Hematopoietic multipotent progenitor cell treated with erythropoietin and hydrocortisone succinate and interleukin-3 and kit ligand, for 8 days (in vitro differentiated cells): ENCODE measurements at regions not wholly inside any gene's neighbourhood (a gene's known extent, or its start where the extent isn't known, plus 50 kb on each side); places are given as distances from the start of the nearest gene placed in this dataset.
"Not testable (repeated sequence)": the region's sequence is repeated elsewhere in the genome, so short reads cannot be mapped to it uniquely, and the experiment has no call there.

Source experiments
- DNase-seq: peaks from one replicate; pipeline ENCODE4 v3.0.0-alpha.2; 2015

DNA sequence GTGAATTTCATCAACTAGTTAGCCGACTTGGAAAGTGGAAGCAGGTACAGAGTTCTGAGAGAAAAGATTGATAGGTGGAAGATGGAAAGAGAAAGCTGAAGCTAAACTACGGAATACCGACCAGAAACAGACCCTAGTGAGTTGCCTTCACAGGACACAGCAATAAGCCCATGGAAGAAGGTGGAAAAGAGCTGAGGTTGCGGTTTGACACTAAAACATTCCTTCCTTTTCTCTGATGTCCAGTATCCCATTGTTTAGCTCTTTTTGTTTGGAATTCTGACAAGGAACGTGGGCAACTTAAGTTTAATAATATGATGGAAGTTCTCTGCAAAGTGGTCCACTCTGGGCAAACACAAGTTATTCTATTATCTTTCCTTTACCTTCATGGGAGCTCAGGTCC is 110.1 kb upstream of the ADTRP start:
- no peak for DNase-seq

GRCh38 chr6:11885159-11885558 is 106.6 kb upstream of the ADTRP start:
- DNase-seq = no peak

- DNase-seq = not testable (repeated sequence)
Measured at GRCh38 chr6:11883471-11883870, 104.9 kb upstream of the ADTRP start.

DNA sequence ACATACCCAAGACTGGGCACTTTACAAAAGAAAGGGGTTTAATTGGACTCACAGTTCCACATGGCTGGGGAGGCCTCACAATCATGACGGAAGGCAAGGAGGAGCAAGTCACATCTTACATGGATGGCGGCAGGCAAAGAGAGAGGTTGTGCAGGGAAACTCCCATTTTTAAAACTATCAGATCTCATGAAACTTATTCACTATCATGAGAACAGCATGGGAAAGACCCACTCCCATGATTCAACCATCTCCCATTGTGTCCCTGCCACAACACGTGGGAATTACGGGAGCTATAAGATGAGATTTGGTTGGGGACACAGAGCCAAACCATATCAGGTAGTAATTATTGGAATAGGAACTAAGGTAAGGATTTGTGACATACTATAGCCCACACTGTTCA is 101.6 kb upstream of the ADTRP start:
- DNase-seq = not testable (repeated sequence)

DNA sequence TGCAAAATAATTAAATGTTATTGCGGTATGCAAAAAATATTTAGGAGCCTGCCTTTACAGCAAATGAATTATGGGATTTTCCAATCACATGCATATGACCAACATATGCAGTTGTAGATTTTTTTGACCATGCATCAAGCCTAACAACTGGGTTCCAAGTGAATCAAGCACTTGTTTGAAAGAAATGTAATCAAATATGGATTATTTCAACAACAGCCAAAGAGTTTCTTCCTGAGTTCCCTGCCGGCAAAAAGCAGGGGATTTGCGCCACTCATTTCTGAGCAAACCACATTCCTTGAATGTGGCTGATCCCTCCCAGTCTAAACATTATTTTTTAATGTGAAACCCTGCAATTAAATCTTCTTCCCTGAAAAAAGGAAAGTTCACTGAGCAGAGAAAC is 100.1 kb upstream of the ADTRP start:
- DNase-seq = no peak

- DNase-seq = no peak
Measured at GRCh38 chr6:11878029-11878428, 99.4 kb upstream of the ADTRP start.

- no peak for DNase-seq
Measured at GRCh38 chr6:11876934-11877433, 98.4 kb upstream of the ADTRP start.

DNA sequence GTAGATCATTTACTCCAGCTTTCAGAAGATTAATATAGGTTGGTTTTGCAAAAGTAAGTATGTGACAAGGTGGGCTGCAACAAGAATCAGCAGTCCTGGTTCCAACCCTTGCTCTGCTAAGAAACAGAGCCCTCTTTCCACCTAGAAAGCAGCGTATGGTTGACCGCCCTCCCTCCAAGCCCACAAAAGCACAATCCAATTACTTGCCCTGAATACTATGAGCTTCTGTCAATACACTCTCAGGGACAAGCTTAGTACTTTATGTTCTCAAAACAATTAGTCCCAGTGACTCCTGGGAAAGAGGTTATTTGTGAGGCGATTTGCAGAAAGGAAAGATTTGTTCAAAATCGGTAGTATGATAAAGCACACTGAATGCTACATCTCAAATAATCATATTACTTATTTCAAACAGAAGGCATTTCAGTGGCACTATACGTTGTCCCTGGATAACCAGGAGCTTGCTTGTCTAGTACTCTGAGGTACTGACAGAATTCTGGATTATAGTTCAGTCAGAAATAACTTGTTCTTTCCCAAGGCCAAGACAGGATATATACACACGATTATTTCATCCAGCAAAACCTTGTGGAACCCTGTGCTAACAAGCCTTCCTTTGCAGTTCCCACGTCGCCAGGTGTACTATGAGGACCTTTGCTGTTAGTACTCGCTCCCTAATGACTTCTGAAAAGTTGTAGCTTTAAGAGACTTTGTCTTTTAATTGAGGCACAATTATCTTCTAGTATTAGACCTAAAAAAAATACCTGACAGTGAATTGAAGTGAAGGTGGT is 96.9 kb upstream of the ADTRP start:
- no peak for DNase-seq

GRCh38 chr6:11869672-11870340 is 91.2 kb upstream of the ADTRP start:
- no peak for DNase-seq

- DNase-seq = no peak
Measured at GRCh38 chr6:11868392-11868791, 89.8 kb upstream of the ADTRP start.

DNA sequence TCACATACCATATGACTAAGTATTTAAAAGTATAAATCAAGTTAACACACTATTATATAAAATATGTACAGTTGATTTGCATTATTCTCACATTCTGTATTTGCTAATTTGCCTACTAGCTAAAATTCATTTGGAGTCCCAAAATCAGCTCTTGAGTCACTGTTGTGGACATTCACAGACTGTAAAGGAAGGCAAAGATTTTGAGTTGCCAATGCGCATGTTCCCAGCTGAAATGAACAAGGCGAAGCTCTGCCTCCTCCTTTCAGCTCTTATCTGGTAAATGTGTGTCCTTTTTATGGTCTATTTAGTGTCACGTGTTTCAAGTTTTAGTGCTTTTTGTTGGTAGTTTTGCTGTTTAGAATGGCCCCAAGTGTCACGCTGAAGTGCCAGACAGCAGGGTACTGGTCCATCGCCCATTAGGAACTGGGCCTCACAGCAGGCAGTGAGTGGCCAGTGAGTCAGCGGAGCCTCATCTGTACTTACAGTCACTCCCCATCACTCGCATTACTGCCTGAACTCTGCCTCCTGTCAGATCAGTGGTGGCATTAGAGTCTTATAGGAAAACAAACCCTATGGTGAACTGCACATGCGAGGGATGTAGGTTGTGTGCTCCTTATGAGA is 87.2 kb upstream of the ADTRP start:
- no peak for DNase-seq

DNA sequence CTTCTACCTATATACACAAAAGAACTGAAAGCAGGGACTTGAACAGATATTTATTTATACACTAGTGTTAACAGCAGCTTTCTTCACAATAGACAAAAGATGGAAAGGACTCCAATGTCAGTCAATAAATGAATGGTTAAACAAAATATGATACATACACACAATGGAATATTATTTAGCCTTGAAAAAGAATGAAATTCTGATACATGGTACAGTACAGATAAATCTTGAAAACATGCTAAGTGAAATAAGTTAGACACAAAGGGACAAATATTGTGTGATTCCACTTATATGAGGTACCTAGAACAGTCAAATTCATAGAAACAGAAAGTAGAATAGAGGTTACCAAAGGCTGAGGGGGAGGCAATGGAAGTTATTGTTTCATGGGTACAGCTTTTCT is 79.8 kb upstream of the ADTRP start:
- DNase-seq = no peak

DNA sequence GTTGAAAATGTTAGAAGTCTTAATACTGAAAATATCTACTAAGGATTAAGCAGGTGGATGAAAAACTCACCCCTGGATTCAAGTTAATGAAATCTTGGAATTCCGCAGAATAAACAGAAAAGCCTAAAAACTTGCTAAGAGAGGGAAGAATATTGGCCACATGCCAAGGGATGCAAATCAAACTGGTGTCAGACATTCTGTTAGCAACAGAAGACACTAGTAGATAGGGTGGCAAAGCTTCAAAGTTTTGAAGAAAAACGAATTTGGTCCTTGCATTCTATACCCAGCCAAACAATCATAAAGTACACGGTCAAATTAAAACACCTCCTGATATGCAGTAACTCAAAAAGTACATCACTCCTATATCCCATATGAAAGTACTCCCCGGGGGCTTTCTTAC is 77.1 kb upstream of the ADTRP start:
- no peak for DNase-seq

DNA sequence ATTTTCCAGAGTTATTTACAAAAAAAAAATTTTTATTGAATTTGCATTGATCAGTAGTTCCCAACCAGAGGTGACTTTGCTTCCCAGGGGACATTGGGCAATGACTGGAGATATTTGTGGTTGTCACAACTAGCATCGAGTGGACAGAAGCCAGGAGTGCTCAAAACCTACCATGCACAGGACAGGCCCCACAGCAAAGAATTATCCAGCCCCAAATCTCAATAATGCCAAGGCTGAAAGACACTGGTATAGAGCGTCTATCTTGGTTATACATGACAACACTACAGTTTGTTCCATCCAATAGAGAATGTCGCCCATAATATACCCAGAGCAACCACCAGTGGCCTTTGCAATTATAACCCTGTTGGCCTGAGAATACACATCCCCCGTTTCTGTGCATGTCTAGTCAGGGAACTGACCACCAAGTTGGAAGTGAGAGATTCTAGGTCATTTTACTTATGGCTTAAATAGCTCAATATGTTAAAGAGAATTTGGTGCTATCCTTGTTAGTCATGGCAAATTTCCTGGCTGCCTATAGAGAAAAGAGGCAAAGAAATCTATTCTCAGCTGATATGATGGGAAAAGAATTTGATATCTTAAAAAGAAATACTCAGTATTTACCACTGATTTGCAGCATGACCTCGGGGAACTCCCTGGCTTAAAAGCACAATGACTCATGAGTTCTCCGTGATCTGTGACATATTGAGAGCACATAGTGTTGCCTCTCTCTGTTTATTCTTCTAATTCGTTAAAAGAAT is 76.0 kb upstream of the ADTRP start:
- DNase-seq = no peak

DNA sequence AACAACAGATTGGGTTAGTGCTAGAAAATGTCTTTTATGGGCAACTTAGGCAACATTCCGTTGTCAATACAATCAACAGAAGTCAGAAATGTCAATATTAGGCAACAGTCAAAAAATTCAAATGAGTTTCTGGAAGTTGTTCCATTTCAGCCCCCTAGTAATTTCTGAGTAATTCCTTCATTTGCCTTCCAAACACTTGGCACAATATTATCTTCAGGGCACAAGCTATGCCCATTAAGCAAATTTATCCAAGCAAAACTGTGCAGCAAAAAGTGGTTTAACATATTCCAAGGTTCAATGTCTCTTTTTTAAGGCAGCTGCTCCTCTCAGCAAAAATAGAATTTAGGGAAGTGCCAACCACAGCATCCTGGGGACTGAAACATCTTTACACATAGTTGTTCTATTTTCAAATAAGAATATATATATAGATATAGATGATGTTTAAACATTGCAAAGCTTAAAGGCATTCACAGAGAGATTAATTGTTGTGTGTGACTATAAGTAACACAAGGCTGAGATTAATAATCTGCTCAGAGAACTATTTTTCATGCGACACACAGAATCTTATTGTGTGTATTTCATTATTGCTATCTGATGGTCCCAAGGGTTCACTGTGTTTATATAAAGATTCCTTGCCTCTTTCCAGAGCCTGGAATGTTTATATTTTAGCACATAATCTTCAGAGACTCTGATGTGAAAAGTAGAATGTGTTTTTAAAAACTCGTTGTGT is 75.2 kb upstream of the ADTRP start:
- no peak for DNase-seq

DNA sequence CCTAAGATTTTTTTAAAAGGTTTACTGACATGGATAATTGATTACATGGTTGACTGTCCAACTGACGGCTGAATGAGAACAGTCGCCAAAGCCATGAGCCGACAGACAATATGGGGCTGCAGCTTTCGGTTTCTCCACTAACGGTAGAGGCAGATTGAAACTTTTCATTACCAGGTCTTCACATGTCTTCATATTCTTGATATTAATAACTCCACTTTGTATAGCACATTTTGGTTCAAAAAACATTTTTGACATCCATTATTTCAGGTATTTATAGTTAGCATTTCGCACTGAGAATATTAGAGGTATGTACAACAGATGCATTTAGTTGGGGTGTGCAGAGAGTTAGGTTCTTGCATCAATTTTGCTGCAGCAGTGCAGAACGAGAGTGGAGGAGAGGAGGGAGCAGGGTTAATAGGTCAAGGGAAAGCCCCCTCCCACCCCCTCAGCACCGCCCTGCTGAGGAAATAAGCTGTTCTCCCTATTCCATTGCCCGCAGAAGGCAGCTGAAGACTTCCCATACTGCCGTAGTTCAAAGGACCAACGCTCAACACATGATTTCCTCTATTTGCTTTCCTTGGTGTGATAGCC is 73.6 kb upstream of the ADTRP start:
- DNase-seq = no peak

DNA sequence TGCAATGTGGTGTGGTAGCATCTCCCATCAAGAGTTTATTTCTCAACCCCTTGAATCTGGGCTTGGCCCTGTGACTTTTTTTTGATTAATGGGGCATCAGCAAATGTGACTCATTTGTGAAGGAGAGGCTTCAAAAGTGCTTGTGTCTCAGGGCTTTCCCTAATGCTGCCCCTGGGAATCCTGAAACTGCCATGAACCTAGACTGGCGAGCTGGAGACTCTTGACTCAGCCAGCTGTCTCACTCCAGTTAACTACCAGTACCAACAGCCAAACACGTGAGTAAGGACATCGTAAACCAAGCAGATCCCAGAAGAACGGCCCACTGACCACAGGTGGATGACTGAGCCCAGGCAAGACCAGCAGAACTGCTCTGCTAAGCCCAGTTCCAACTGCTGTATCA is 72.8 kb upstream of the ADTRP start:
- DNase-seq = no peak

- DNase-seq = no peak
Measured at GRCh38 chr6:11848852-11849731, 70.5 kb upstream of the ADTRP start.

GRCh38 chr6:11848346-11848651 is 69.7 kb upstream of the ADTRP start:
- DNase-seq = no peak

DNA sequence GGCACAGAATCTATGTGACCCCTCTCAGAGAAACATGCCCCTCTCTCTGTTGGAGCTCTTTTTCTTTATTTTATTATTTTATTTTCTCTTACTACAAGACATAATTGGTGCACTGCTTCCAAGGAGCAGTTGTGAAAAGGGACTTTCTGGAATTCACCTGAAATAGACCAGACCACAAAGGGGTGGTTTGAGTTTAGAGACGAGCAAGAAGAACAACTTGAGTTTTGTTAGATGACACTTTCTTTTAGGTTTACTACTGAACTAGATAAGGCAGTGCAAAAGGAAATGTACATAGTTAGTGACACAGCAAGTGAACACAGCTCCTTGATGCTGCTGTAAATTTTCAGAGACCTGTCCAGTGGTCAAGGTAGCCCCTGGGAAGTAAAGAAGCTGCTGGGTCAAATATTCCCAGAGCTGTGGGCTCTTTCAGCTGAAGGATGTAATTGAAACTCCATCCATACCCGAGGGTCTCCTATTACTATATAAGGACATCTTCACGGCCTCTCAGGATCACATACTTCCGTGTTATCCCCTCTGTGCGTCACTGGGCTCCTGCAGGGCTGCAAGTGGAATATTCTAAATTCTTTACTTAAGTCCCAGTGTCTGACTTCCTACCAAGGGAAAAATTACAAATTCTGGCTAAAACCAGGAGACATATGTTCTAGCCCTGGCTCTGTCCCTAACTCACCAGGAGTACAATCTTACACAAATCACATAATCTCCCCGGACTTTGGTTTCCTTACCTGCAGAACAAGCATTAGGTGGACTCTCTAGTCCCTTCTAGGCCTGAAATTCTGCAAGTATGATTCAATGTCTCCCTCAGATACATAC is 69.1 kb upstream of the ADTRP start:
- no peak for DNase-seq
